HEK293 (cell line): ENCODE measurements at regions not wholly inside any gene's neighbourhood (a gene's known extent, or its start where the extent isn't known, plus 50 kb on each side); places are given as distances from the start of the nearest gene placed in this dataset.

ENCODE experiments used
- CTCF ChIA-PET: fragments of 350-600 bp; formaldehyde crosslinking; extraction: SDS; loops from one replicate; lab custom pipeline; 2021; ENCODE audit warnings: antibody characterized with exemption; lab: Yijun Ruan, JAX
- POLR2A ChIA-PET: fragments of 300-600 bp; formaldehyde crosslinking; extraction: SDS; loops from one replicate; lab custom pipeline; 2020; ENCODE audit warnings: antibody characterized with exemption, inconsistent platforms; lab: Yijun Ruan, JAX
- H3K27ac ChIP-seq: fragments of 200-500 bp; sonication (Bioruptor generic); 2 replicates; pipeline ENCODE4 v1.5.1; 2014; ENCODE audit warnings: low read depth, low read length, control low read depth, inconsistent platforms; ENCODE audit errors: extremely low read depth
- H3K36me3 ChIP-seq, 2 experiments: fragments of 200-500 bp in 1 of 2; sonication (Bioruptor generic) in 1 of 2; 1 replicate in 1 of 2; 2 replicates in 1 of 2; pipeline ENCODE4 v1.5.1; 2014 to 2017; ENCODE audit warnings: inconsistent platforms in 2 of 2, low read length in 2 of 2; ENCODE audit not compliant: control insufficient read depth in 2 of 2, insufficient read depth in 1 of 2
- H3K4me1 ChIP-seq: fragments of 200-500 bp; sonication (Bioruptor generic); 2 replicates; pipeline ENCODE4 v1.5.1; 2014; ENCODE audit warnings: mild to moderate bottlenecking, low read length, inconsistent platforms; ENCODE audit not compliant: control insufficient read depth, insufficient read depth
- H3K4me3 ChIP-seq: 2 replicates; pipeline ENCODE4 v1.5.1; 2011; ENCODE audit warnings: low read depth, mild to moderate bottlenecking, control low read depth, low read length, moderate library complexity
- H3K9me3 ChIP-seq: fragments of 200-500 bp; sonication (Bioruptor generic); 2 replicates; pipeline ENCODE4 v1.5.1; 2014; ENCODE audit warnings: low read depth, low read length, inconsistent platforms; ENCODE audit not compliant: control insufficient read depth, insufficient read depth
- FEZF1 ChIP-seq: fragments of 450-650 bp; formaldehyde crosslinking; IDR thresholded peaks from 2 replicates; pipeline ENCODE4 v1.5.1; 2016; ENCODE audit warnings: missing biosample characterization, missing genetic modification characterization
- KLF8 ChIP-seq: fragments of 450-650 bp; formaldehyde crosslinking; IDR thresholded peaks from 2 replicates; pipeline ENCODE4 v1.5.1; 2016; ENCODE audit warnings: missing biosample characterization, missing genetic modification characterization
- OSR2 ChIP-seq: fragments of 450-650 bp; formaldehyde crosslinking; IDR thresholded peaks from 2 replicates; pipeline ENCODE4 v1.5.1; 2016; ENCODE audit warnings: missing biosample characterization, missing genetic modification characterization
- PRDM1 ChIP-seq: fragments of 450-650 bp; formaldehyde crosslinking; IDR thresholded peaks from 2 replicates; pipeline ENCODE4; 2016; ENCODE audit warnings: missing biosample characterization, missing genetic modification characterization
- PRDM10 ChIP-seq: fragments of 450-650 bp; formaldehyde crosslinking; IDR thresholded peaks from 2 replicates; pipeline ENCODE4 v1.5.1; 2016; ENCODE audit warnings: missing biosample characterization, missing genetic modification characterization
- REPIN1 ChIP-seq: fragments of 450-650 bp; formaldehyde crosslinking; IDR thresholded peaks from 2 replicates; pipeline ENCODE4 v1.5.1; 2017; ENCODE audit warnings: missing biosample characterization, missing genetic modification characterization, low read depth
- SP7 ChIP-seq: fragments of 450-650 bp; formaldehyde crosslinking; IDR thresholded peaks from 2 replicates; pipeline ENCODE4 v1.5.1; 2016; ENCODE audit warnings: missing biosample characterization, missing genetic modification characterization
- ZEB2 ChIP-seq: fragments of 450-650 bp; formaldehyde crosslinking; IDR thresholded peaks from 2 replicates; pipeline ENCODE4 v1.5.1; 2016; ENCODE audit warnings: missing biosample characterization, missing genetic modification characterization
- ZIC2 ChIP-seq: fragments of 450-650 bp; formaldehyde crosslinking; IDR thresholded peaks from 2 replicates; pipeline ENCODE4 v1.5.1; 2016; ENCODE audit warnings: missing biosample characterization, missing genetic modification characterization
- ZNF146 ChIP-seq: fragments of 450-650 bp; formaldehyde crosslinking; IDR thresholded peaks from 2 replicates; pipeline ENCODE4 v1.5.1; 2016; ENCODE audit warnings: missing biosample characterization, missing genetic modification characterization
- ZNF16 ChIP-seq: fragments of 450-650 bp; formaldehyde crosslinking; IDR thresholded peaks from 2 replicates; pipeline ENCODE4 v1.5.1; 2016; ENCODE audit warnings: low read depth, missing biosample characterization, missing genetic modification characterization
- ZNF175 ChIP-seq: fragments of 450-650 bp; formaldehyde crosslinking; IDR thresholded peaks from 2 replicates; pipeline ENCODE4 v1.5.1; 2016; ENCODE audit warnings: missing biosample characterization, missing genetic modification characterization
- ZNF184 ChIP-seq: fragments of 450-650 bp; IDR thresholded peaks from 2 replicates; pipeline ENCODE4 v1.5.1; 2018; ENCODE audit warnings: missing biosample characterization, mild to moderate bottlenecking, missing genetic modification characterization
- ZNF223 ChIP-seq: fragments of 450-650 bp; formaldehyde crosslinking; IDR thresholded peaks from 2 replicates; pipeline ENCODE4 v1.5.1; 2016; ENCODE audit warnings: missing biosample characterization, missing genetic modification characterization
- ZNF239 ChIP-seq: fragments of 450-650 bp; formaldehyde crosslinking; IDR thresholded peaks from 2 replicates; pipeline ENCODE4 v1.5.1; 2016; ENCODE audit warnings: missing biosample characterization, missing genetic modification characterization
- ZNF24 ChIP-seq: fragments of 450-650 bp; formaldehyde crosslinking; IDR thresholded peaks from 2 replicates; pipeline ENCODE4 v1.5.1; 2016; ENCODE audit warnings: missing biosample characterization, missing genetic modification characterization
- ZNF248 ChIP-seq: fragments of 450-650 bp; formaldehyde crosslinking; IDR thresholded peaks from 2 replicates; pipeline ENCODE4 v1.5.1; 2017; ENCODE audit warnings: missing biosample characterization, missing genetic modification characterization
- ZNF302 ChIP-seq: fragments of 450-650 bp; formaldehyde crosslinking; IDR thresholded peaks from 2 replicates; pipeline ENCODE4 v1.5.1; 2016; ENCODE audit warnings: missing biosample characterization, missing genetic modification characterization, low read depth
- ZNF37A ChIP-seq: fragments of 450-650 bp; IDR thresholded peaks from 2 replicates; pipeline ENCODE4 v1.5.1; 2018; ENCODE audit warnings: missing biosample characterization, missing genetic modification characterization
- ZNF549 ChIP-seq: fragments of 450-650 bp; IDR thresholded peaks from 2 replicates; pipeline ENCODE4 v1.5.1; 2018; ENCODE audit warnings: missing biosample characterization, missing genetic modification characterization, mild to moderate bottlenecking, inconsistent platforms, moderate library complexity
- ZNF555 ChIP-seq: fragments of 450-650 bp; formaldehyde crosslinking; conservative IDR thresholded peaks from 2 replicates; pipeline ENCODE4 v1.5.1; 2017; ENCODE audit warnings: missing biosample characterization, mild to moderate bottlenecking, missing genetic modification characterization, inconsistent platforms
- ZNF571 ChIP-seq: fragments of 450-650 bp; formaldehyde crosslinking; IDR thresholded peaks from 2 replicates; pipeline ENCODE4 v1.5.0; 2017; ENCODE audit warnings: missing biosample characterization, missing genetic modification characterization
- ZNF747 ChIP-seq: fragments of 450-650 bp; formaldehyde crosslinking; IDR thresholded peaks from 2 replicates; pipeline ENCODE4 v1.5.1; 2016; ENCODE audit warnings: missing biosample characterization, missing genetic modification characterization
- ZSCAN23 ChIP-seq: fragments of 450-650 bp; formaldehyde crosslinking; IDR thresholded peaks from 2 replicates; pipeline ENCODE4 v1.5.1; 2016; ENCODE audit warnings: missing biosample characterization, missing genetic modification characterization

- Histone ChIP-seq H3K4me1 (peaks cover 12% of the 10 kb centered on the region; the same call in 1 of the 2 replicates), H3K4me3 (no peak overlapping the region), H3K9me3 (no peaks in the 10 kb centered on the region), H3K27ac (no peak overlapping the region), H3K36me3 (no peaks in the 10 kb centered on the region)
- ChIA-PET CTCF (interaction anchor here (1.0 to 1.1 kb wide), 2 partner anchors 45 to 80 kb away, joined by 3 to 4 read pairs; no protein-coding TSS in a partner anchor), POLR2A (interaction anchor here (0.6 kb wide), 2 partner anchors 37 to 170 kb away, joined by 3 read pairs; no protein-coding TSS in a partner anchor)
- no peak for TF ChIP-seq SP7 (tag by site-specific recombination)
- no peak for TF ChIP-seq ZNF184 (tag by site-specific recombination)
- no peak for TF ChIP-seq ZNF16
- TF ChIP-seq ZNF37A (tag by site-specific recombination): no peak
- no peak for TF ChIP-seq ZNF248 (tag by site-specific recombination)
- no peak for TF ChIP-seq FEZF1 (tag by site-specific recombination)
- no peak for TF ChIP-seq ZNF146 (tag by site-specific recombination)
- no peak for TF ChIP-seq ZNF302
- TF ChIP-seq ZNF223: no peak
These were observed 79.7 kb downstream of the EDN1 start for GRCh38 chr6:12369781-12370262.

- Histone ChIP-seq H3K9me3 (no peaks in the 10 kb centered on the region), H3K36me3 (no peaks in the 10 kb centered on the region), H3K4me1 (peaks cover 12% of the 10 kb centered on the region; the same call in 1 of the 2 replicates)
- no peak for TF ChIP-seq ZSCAN23 (tag by site-specific recombination)
- TF ChIP-seq ZNF747 (tag by site-specific recombination): no peak
- TF ChIP-seq PRDM1: no peak
- no peak for TF ChIP-seq ZNF549
- TF ChIP-seq ZEB2 (tag by site-specific recombination): no peak
- no peak for TF ChIP-seq ZNF175 (tag by site-specific recombination)
- no peak for TF ChIP-seq ZNF239 (tag by site-specific recombination)
- no peak for TF ChIP-seq ZNF555
- TF ChIP-seq PRDM10 (tag by site-specific recombination): no peak
- TF ChIP-seq ZNF24: no peak
- no peak for TF ChIP-seq SP7 (tag by site-specific recombination)
- TF ChIP-seq ZIC2 (tag by site-specific recombination): no peak
- TF ChIP-seq KLF8 (tag by site-specific recombination): no peak
- no peak for TF ChIP-seq REPIN1
- no peak for TF ChIP-seq ZNF571 (tag by site-specific recombination)
- no peak for TF ChIP-seq OSR2 (tag by site-specific recombination)
- TF ChIP-seq, all 188 proteins: peak for 0
- ChIA-PET CTCF (interaction anchor here (0.6 to 1.8 kb wide), 3 partner anchors 16 to 1416 kb away, joined by 3 to 5 read pairs (median 5); partner anchors contain the start of gene EDN1), POLR2A (interaction anchor here (0.6 to 1.2 kb wide), 3 partner anchors 22 to 201 kb away, joined by 3 to 4 read pairs (median 3); no protein-coding TSS in a partner anchor)
- no peak overlapping the region for H3K4me3 ChIP-seq
- H3K27ac ChIP-seq: no peak overlapping the region; the same call in 1 of the 2 replicates
These were observed 81.0 kb downstream of the EDN1 start for GRCh38 chr6:12371151-12371550.
